ENCODE measurements at regions not wholly inside any gene's neighbourhood (a gene's known extent, or its start where the extent isn't known, plus 50 kb on each side); places are given as distances from the start of the nearest gene placed in this dataset.

DNA sequence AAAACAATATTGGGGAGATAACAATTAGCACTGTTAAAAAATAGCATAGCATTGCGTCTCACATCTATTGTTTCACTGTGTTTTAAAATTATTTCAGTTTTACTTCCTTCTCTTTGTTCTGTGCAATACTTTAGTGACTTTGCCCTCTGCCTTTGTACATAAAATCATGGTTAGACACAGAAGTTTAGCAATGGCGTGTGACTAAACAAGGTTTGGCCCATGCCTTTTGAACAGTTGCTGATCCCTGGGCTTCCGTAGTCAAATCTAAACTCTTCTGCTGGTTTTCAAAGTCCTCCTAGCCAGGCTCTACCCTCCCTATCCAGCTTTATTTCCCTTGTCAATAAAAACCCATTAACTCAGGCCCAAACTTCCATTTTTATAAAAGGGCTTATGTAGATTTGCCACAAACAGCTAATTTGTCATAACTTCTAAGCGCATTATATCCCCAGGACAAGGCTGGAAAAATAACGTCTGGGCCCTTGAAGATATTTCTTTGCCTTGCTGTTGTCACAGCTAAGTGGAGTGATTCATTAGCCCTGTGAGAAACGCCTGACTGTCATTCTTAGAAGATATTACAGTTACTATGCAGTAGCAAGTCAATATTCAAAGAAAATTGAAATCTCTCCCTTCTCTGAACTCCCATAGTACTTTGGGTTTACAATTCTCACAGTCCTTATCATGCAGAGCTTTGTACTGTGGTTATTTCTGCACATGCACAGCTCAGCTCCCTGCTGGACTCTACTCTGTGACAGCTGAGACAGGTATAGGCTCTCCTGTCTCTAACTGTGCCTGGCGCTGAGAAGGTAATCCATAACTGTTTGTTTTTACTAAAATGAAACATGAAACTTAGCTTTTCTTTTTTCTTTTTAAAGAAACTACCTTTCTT is 123.4 kb upstream of the SLC24A5 start:
- no peak overlapping the region for H3K4me3 ChIP-seq (replicated peaks; ENCODE audit: low read depth, low read length)
- no peak for DNase-seq (ENCODE audit: low read depth)
- TF ChIP-seq, protein P1, sequence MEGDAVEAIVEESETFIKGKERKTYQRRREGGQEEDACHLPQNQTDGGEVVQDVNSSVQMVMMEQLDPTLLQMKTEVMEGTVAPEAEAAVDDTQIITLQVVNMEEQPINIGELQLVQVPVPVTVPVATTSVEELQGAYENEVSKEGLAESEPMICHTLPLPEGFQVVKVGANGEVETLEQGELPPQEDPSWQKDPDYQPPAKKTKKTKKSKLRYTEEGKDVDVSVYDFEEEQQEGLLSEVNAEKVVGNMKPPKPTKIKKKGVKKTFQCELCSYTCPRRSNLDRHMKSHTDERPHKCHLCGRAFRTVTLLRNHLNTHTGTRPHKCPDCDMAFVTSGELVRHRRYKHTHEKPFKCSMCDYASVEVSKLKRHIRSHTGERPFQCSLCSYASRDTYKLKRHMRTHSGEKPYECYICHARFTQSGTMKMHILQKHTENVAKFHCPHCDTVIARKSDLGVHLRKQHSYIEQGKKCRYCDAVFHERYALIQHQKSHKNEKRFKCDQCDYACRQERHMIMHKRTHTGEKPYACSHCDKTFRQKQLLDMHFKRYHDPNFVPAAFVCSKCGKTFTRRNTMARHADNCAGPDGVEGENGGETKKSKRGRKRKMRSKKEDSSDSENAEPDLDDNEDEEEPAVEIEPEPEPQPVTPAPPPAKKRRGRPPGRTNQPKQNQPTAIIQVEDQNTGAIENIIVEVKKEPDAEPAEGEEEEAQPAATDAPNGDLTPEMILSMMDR (IDR thresholded peaks at IDR 0.05; ENCODE audit: low read length, missing control alignments): no peak

DNA sequence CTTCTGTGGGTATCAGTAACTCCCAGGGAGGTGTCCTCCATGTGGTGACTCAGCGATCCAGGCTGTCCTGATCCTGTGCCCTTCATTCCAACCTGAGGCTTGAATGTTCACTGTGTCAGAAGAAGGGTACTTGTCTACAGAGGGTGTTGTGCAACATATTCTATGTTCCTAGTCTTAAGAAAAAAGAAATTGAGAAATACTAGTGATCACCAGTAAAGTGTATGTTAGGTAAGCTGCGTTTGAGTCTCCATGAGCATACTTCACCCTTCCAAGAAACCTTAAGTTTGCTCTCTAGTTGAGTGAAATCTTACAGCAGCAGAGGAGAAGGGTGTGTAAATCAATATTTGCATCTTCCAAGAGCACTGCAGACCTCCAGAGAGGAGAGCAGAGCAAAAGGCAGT is 122.2 kb upstream of the SLC24A5 start:
- TF ChIP-seq, protein P1 (IDR thresholded peaks at IDR 0.05; ENCODE audit: low read length, missing control alignments): no peak
- no peak overlapping the region for H3K4me3 ChIP-seq (replicated peaks; ENCODE audit: low read depth, low read length)
- DNase-seq (ENCODE audit: low read depth): no peak

DNA sequence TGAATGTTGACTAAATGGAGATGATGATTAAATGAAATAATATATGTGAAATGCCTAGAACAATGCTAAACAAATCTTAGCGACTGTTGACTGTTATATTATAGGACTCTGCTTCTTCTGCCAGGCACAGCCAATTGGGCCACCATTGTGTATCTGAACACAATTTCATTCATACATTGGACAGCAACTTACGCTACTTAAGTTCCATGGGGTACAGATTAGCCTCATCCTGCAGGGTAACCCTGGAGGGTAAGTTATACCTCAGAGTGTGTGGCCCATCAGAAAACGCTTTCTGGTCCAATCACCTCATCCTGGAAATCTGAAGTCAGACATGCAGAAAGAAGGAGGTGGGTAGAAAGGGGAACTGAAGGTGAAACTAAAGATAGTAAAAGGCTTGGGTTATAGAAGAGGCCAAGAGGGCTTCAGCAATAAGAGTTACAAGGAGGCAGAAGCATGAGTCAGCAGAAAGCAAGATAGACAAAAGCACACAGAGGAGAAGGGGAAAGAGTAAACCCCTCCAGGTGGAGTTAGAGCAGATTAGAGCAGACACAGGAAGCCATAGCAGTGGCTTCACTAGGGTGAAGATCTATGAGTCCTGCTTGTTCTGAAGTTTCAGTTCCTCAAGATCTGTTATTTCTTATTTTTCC is 119.3 kb upstream of the SLC24A5 start:
- no peak for DNase-seq (ENCODE audit: low read depth)
- no peak overlapping the region for H3K4me3 ChIP-seq (replicated peaks; ENCODE audit: low read depth, low read length)
- TF ChIP-seq, protein P1 (IDR thresholded peaks at IDR 0.05; ENCODE audit: low read length, missing control alignments): no peak

DNA sequence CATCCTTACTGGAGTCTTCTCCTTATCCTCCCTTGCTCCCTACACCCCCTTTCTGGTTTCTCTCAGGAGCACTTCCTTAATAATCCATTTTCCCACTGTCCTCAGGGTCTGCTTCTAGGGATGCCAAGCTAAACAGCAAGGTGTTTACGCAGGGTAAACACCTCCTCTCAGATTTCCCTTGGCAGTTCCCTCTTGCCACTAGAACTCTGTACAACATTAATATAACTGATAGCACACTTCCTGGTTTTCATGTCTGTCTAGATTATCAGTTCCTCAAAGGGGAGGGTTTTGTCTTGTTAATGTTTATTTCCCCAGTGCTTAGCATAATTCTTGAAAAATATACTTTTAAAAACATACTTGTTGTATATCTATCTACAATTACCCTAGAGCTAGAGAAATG is 118.0 kb upstream of the SLC24A5 start:
- TF ChIP-seq, protein P1 (IDR thresholded peaks at IDR 0.05; ENCODE audit: low read length, missing control alignments): no peak
- no peak for DNase-seq (ENCODE audit: low read depth)
- H3K4me3 ChIP-seq (replicated peaks; ENCODE audit: low read depth, low read length): no peak overlapping the region

DNA sequence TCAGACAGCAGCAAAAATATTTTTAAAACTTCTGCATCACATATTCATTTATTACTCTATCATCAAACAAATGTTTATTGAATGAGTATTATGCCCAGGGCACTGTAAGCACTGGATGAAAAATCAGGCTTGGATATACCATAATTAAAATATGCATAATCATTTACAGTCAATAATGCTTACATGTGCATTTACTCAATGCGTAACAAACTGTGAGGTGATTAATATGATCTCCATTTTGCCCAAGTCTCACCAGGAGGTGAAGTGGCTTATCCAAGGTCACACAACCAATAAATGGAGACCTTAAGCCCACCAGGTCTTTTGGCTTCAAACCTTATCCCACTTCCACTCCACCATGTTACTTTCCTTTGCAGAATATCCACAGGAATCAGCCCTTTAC is 117.3 kb upstream of the SLC24A5 start:
- no peak overlapping the region for H3K4me3 ChIP-seq (replicated peaks; ENCODE audit: low read depth, low read length)
- TF ChIP-seq, protein P1 (IDR thresholded peaks at IDR 0.05; ENCODE audit: low read length, missing control alignments): no peak
- DNase-seq (ENCODE audit: low read depth): no peak

DNA sequence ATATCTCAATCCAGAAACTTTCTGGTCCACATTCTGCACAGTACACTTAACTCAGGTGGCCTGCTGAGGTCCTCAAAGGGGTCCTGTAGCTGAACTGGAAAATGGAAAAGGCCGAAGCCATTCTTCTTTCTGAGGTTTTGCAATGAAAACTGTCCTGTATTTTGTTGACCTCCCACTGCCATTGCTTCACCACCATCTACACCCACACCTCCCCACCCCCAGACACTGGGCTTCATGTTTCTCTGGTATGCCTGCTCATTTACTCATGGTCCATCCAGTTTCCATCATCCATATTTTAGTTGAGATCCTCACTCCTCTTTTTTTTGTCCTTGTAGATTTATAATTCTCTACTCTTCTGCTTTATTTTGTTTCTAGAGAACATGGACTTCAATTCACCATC is 115.7 kb upstream of the SLC24A5 start:
- H3K4me3 ChIP-seq (replicated peaks; ENCODE audit: low read depth, low read length): no peak overlapping the region
- DNase-seq (ENCODE audit: low read depth): no peak
- TF ChIP-seq, protein P1 (IDR thresholded peaks at IDR 0.05; ENCODE audit: low read length, missing control alignments): no peak
